Fibroblast of upper back skin (primary cell): ENCODE measurements at regions not wholly inside any gene's neighbourhood (a gene's known extent, or its start where the extent isn't known, plus 50 kb on each side); places are given as distances from the start of the nearest gene placed in this dataset.

Source experiments
- DNase-seq: peaks from one replicate; pipeline ENCODE4 v3.0.0-alpha.2; 2013

GRCh38 chr5:173785866-173786265 is 102.3 kb upstream of the CPEB4 start:
- DNase-seq: no peak

GRCh38 chr5:173786286-173787187 is 101.6 kb upstream of the CPEB4 start:
- no peak for DNase-seq

GRCh38 chr5:173789031-173789920 is 98.9 kb upstream of the CPEB4 start:
- DNase-seq: peak; percentile 43

- no peak for DNase-seq
Observed at GRCh38 chr5:173790177-173790719, 97.9 kb upstream of the CPEB4 start.

GRCh38 chr5:173790836-173791546 is 97.2 kb upstream of the CPEB4 start:
- DNase-seq: no peak

GRCh38 chr5:173791878-173792277 is 96.3 kb upstream of the CPEB4 start:
- no peak for DNase-seq

GRCh38 chr5:173792781-173793547 is 95.2 kb upstream of the CPEB4 start:
- DNase-seq: no peak

- DNase-seq: no peak
Observed at GRCh38 chr5:173793648-173794548, 94.3 kb upstream of the CPEB4 start.

GRCh38 chr5:173794901-173795416 is 93.2 kb upstream of the CPEB4 start:
- no peak for DNase-seq

GRCh38 chr5:173795601-173796000 is 92.5 kb upstream of the CPEB4 start:
- no peak for DNase-seq

GRCh38 chr5:173796721-173797495 is 91.2 kb upstream of the CPEB4 start:
- no peak for DNase-seq

- DNase-seq: no peak
Observed at GRCh38 chr5:173798127-173798810, 89.9 kb upstream of the CPEB4 start.

GRCh38 chr5:173800340-173800739 is 87.8 kb upstream of the CPEB4 start:
- DNase-seq: no peak

- no peak for DNase-seq
Observed at GRCh38 chr5:173801006-173801405, 87.1 kb upstream of the CPEB4 start.

- DNase-seq: no peak
Observed at GRCh38 chr5:173802670-173803165, 85.4 kb upstream of the CPEB4 start.

GRCh38 chr5:173804579-173804978 is 83.6 kb upstream of the CPEB4 start:
- no peak for DNase-seq

GRCh38 chr5:173806270-173807035 is 81.7 kb upstream of the CPEB4 start:
- DNase-seq: no peak

- no peak for DNase-seq
Observed at GRCh38 chr5:173807181-173807655, 80.9 kb upstream of the CPEB4 start.
